Amygdala (tissue), 56 donors: ENCODE measurements at regions not wholly inside any gene's neighbourhood (a gene's known extent, or its start where the extent isn't known, plus 50 kb on each side); places are given as distances from the start of the nearest gene placed in this dataset.

Source experiments
- DNase-seq, 56 donors: peaks; one replicate each; lab custom pipeline; 2025; lab: John Stamatoyannopoulos, UW

DNA sequence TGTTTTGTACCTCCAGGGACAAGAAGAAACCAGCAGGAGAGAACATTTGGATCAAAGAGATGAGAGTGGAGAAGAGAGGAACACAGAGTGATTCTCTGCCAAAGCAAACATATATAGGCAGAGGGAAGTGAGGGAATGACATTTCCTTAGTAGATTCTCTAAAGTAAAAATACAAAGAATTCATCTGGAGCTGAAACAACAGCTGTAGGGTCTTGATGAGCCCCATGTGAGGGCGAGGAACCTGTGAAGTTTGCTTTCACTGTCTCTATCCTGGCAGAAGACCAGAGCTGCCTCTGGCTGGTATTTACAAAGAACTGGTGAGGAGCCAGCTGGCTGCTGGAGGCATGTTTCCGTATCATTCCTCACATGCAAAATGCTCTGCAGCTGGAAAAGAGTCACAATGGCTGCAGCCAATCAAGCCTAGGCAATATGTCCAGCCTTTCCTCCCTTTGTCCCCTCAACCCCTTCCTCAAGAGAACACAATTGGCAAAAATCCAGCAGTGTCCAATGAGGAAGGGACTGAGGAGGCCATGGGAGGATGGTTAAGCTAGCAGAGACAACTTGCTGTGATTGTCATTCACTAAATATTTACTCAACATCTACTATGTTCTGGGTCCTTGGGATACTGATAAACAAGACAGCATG lies 122.5 kb downstream of the PHLDA1 start:
- peak in 20 of 56 donors; percentile 1 to 49 (median 5) for DNase-seq

DNA sequence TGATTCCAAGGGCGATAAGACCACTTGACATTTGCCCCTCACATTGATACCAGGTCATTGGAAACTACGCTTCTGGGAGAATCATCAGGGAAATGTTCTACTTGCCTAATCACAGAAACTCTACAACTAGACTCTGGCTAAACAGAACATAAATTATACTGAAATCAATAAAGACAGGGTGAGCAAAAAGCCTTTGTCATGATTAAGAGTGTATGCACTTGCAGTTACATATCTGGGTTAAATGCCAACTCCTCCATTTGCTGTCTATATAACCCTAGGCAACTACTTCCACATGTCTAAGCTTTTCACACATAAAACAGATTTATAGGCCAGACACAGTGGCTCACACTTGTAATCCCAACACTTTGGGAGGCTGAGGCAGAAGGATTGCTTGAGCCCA lies 125.7 kb downstream of the PHLDA1 start:
- no peak for DNase-seq

DNA sequence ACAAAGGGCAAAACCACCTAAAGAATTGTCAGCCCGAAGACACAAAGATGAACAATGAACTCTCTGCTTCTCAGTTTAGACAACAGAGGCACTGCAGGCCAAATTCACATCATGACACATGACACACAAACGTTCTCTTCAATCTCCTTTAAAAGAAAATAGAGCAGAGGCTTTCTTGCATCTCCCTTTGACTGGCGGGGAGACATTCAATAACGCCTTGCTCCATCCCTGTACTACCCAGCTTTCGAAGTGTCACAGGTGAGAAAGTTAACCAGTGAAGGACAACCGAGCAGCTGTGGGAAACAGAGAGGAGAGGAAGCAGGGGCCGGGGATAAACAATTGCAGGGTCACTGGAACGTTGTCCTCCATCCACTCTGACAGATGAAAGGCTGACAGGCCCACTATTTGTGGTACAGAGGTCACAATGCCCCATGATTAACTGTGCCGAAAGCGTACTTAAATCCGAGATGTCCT lies 130.8 kb downstream of the PHLDA1 start:
- no peak for DNase-seq

DNA sequence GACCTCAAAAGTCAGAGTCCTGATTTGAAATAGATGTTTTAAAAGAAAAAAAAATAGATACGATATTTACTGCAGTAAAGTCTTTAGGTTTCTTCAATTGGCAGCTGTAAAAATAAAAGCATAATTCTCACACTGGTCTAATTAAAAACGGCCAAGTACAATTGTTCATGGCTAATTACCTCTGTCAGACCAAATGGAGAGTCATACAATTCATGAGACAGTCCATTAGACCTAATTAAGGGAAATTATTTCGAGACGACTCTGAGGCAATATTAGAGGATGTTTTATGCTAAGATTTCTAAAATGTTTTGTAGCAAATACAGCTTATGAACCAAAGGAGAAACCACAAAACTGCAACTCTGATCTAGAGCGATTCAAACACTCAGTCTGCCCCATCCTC lies 131.3 kb downstream of the PHLDA1 start:
- DNase-seq: no peak

DNA sequence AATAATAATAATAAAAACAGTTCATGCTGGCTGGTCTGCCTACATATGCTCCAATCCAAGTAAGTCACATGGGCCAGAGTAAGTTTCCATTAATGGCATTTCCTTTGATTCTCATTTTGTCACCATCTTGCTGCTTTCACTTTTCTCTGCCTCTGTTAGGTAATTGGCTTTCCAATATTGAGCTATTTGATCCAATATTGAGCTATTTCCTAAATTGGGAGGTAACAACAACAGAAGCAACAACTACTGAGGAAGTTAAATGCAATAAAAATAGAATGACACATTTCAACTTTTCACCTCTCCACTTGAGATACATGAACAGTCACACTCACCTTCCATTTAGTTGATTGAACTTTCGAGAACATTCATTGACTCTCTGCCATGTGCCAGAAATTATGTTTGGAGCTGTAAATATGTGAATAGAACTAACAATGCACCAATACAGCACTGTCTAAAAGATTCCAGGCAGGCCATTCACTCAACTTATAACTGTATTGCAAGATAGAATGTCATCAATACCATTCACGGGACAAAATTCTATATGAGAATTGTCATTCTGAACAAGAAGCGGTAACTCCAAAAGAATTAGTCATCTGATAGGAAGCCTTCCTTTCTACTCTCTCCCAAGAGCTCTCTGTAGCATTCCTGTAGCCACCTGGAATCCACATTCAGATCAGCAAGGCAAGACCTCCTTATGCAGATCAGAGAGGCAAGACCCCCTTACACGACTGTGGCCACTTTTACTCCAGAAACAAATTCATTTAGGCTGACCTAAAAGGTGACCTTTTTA lies 136.4 kb downstream of the PHLDA1 start:
- DNase-seq: no peak

DNA sequence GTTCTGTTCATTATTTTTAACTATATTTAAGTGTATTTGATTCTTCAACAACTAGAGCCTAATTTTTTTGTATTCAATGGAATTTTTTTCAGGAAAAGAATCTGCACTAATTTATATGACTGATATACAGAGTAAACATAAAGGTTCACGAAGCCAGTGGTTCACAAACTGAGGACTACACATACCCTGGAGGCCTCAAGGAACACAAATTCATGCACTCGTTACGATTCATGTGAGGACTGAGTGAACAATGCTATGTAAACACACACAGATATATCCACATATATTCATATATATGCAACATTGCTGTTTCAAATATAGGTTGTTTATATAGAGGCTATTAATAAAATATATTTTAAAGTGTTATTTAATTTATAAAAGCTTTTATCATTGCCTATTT lies 137.8 kb downstream of the PHLDA1 start:
- DNase-seq: no peak

DNA sequence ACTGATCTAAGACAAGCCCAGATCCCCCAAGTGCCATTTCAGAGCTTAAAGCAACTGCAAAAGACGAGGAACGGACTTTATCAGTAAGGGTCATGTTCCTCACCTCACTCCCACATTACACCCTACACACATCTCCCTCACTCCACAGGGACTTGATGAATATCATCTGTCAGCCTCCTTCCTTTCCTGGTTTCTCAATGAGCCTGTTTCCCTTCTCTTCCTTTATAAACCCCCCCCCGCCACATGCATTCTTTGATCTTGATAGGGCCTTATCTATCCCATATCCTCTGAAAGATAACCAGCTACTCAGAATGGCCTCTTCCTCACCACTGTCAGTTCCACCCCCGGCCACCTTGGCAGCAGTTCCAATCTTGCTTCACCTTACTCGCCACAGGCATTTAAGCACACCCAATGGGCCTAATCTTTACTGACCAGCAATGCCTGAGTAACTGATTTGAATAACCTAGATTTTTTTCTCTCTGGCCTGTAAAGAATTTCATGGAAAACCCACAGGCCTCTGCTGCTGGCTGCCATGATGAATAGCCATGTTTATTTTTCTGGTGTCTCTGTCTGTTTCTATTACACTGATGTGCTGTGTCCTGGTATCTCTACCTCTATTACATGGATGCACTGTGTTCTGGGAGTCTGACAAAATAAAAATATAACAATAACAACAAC lies 138.7 kb downstream of the PHLDA1 start:
- DNase-seq: no peak

DNA sequence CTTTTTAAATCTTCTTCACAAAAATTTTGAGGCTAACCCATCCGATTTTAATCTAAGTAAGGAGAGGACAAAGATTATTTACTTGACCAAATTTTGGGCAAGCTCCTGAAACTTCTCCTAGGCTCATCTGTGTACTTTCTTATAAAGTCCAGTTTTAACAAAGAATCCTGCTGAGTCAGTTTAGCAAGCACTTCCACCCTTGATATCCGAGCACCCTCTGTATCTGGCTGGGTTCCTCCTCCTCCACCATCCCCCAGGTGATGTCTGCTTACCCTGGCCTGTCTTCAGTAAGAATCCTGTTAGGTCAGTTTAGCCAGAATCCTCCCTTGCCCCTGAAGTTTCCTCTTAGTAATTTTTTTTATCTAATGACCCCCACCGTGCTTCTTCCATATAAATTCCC lies 140.5 kb downstream of the PHLDA1 start:
- no peak for DNase-seq

DNA sequence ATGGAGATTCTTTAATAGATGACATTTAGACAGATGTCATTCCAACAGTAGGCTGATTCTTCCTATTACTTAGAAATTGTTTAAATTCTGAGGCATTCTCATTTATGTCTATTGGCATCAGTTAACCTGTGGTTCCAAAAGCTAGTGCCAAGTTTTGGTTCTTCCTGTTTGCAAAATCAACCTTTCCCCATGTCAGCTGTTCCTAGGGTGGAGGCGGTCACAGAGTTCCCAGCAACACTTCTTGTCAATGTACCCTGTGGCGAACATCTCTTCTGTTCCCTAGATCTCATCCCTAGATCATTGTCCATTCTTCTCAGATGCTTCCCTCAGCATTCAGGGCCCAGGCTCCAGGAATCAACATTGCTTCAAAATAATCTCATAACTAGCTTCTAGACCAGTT lies 140.9 kb downstream of the PHLDA1 start:
- no peak for DNase-seq

DNA sequence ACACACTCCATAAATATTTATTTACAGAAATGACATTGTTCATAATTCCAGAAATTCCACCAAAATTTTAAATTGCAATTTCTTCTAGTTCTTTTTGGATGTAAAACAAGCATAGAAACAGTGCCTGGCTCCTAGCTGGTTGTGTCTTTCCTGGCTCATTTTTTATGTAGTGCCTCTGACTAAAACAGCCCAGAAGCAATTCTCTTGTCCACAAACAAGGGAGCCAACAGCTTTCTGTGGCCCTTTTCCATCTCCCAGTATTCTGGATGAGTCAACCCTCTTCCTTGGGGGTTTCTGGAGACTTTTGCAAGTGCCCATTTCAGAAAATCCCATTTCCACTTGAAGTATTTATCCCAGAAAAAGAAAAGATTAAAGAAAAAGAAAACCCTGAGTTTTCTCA lies 141.4 kb downstream of the PHLDA1 start:
- peak in 1 of 56 donors; percentile 1 for DNase-seq

DNA sequence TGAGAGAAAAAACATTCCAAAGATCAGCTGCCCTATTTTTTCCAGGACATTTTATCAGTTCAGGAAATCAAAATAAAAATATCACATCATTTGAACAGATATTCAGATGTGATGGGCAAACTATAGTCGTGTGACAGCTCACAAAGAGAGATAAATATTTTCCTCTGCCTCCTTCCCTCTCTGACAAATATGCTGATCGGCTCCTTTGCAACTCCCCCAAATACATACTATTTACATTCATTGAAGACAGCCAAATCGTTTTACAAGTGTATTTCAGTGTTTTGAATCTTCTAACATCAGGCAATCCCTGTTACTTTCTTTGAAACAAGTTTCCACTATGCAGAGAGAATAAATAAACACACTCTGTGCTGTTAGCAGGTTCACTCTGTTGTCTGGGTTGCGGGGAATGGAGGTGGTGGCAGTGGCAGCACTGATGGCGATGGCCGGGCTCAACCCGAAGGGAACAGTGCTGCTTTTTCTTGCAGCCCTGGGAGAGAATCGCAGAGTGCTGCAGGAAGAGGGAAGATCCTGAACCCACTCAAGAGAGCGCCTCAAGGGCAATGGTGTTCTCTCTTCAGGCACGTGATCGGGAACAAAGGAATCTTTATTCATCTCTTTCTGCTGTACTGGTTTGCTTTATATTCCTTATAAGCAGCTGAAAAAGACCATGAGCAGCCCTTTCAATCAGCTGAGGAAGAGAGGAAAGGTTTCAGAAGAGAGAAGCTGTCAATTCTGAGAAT lies 142.5 kb downstream of the PHLDA1 start:
- peak in 40 of 56 donors; percentile 4 to 69 (median 23) for DNase-seq

DNA sequence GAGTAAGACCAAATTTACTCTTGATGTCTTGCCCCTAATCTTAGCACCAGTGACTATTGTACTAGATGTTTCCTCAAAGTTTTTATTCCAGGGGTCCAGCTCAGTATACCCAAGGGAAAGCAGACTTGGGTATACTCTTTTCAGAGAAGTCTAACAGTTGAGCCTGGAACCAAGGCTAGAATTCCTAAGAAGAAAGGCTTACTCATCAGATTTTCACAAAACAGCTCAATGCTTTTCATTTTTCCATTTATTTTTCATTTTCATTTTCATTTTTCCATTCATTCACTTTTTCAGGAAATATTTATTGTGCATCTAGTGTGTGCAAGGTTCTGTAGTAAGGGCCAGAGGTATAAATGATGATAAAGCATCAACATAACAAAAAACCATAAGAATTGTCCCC lies 143.2 kb downstream of the PHLDA1 start:
- DNase-seq: no peak

DNA sequence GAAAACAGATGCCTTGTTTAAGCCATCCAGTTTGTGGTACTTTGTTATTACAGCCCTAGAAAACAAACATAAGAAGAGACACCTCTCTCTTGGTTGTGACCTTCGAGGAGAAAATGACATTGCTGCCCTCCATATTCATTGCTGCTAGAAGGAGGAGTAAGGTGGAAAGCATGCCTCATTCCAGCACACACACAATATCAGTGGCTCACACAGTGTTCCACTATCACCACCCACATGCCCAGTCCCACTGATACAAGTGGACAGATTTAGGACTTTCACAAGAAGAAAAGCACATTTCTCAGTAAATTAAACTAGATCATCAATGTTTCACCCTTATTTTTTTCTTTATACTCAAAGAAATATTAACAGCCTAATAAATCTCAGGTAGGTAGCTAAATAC lies 143.6 kb downstream of the PHLDA1 start:
- no peak for DNase-seq

DNA sequence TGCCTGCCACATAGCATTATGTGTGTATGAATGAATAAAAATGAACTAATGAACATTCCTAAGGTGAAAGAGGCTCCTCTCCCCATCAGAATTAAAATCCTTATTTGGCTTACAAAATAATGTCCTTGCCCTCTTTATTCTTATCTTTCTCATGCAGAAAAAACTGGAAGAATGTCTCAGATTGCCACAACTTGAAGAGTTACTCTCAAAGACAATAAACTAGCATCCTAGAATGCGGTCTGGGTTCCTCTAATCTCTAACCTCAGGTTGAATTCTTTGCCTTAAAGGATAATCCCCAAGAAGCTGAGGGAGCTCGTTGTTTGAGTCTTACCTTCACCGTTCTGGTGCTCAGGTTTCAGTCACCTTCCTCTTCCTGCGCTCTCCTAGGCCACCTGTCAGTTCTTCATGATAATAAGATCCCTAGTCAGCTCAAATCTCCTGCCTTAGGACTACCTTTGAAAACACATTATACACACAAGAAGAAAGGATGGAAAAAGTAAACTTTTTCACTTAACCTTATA lies 147.1 kb downstream of the PHLDA1 start:
- DNase-seq: no peak

DNA sequence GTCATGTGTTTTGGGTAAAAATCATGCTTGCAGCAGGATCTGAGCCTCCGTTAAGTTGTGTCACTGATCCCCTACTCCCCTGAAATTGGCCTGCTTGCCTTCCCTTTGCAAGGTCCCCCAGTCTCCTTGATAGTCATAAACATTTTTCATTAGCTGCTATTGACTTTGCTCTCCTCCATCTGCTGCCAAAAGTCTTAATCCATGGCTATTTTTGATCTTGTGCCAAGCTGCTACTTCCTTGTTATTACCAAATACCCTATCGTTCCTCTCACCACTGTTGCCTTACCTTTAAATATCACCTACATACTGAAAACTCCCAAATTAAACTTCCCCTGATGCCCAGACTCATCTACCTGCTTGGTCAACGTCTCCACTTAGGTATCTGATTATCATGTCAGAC lies 148.3 kb downstream of the PHLDA1 start:
- DNase-seq: no peak

DNA sequence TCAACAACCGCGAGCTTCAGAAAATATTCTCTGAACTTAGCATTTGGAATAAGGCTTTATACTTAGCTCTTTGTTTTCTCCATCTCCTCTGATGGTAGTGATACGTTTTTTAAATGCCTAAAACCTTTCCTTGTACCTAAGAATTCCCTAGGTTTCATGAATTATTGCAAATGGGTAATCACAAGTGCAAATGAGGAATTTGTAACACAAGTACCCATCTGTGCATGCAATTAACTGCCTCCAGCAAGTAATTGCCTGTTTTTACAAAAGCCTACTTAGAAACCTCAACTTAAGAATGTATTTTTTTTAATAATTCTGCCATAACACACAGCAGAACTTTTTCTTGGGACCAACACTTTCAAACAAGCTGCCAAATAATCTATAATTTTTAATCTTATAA lies 149.2 kb downstream of the PHLDA1 start:
- DNase-seq: no peak

DNA sequence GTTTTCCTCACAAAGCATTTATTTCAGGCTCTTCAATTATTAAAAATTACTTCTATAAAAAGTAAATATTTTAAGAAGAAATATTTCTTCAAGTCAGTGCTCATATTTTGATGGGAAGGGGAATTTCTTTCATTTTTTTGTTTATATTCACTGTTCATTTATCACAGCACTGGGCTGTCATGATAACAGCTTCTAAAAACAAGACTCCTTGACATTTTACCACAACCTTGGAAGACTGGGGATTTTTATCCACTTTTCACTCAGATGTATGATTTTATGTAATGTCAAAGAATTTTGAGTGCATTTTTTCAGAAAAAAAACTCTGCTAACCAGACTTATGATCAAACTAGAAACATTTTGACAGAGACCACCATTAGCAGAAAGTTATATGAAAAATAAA lies 149.7 kb downstream of the PHLDA1 start:
- DNase-seq: no peak

DNA sequence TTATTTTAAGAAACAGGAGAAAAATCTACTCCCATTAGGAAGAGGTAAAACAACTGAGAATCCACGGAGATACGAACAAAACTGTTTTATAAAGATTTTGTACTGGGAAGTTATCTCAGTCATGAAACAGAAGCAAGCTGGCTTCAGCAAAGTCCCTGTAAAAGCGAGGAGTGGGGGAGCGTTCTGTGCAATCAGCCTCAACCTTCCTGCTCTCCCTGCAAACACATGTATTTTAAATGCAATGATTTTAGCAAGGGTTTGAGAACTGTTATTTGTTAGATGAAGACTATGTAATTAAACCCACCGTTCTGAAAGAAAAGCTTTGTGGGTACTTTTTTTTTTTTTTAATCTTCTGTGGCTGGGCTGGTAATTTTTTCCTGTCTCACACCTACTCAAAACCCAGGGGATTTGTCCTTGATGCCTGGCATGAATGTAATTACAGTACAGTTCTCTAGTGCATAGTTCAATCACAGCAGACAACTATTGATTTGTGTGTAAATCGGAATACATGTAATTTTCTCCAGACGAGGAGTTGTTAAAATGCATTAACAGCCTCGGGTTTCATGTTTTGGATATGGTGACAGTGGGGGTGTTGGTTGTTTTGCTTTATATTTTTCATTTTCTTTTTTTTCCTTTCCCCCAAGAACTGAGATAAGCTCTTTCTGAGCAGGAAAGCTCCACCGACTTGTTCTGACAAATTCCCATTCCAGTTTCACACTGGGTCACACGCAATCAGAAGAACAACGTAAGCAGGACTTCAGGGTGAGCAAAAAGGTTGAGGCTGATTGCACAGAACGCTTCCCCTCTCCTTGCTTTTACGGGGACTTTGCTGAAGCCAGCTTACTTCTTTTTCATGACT lies 153.6 kb downstream of the PHLDA1 start:
- no peak for DNase-seq

DNA sequence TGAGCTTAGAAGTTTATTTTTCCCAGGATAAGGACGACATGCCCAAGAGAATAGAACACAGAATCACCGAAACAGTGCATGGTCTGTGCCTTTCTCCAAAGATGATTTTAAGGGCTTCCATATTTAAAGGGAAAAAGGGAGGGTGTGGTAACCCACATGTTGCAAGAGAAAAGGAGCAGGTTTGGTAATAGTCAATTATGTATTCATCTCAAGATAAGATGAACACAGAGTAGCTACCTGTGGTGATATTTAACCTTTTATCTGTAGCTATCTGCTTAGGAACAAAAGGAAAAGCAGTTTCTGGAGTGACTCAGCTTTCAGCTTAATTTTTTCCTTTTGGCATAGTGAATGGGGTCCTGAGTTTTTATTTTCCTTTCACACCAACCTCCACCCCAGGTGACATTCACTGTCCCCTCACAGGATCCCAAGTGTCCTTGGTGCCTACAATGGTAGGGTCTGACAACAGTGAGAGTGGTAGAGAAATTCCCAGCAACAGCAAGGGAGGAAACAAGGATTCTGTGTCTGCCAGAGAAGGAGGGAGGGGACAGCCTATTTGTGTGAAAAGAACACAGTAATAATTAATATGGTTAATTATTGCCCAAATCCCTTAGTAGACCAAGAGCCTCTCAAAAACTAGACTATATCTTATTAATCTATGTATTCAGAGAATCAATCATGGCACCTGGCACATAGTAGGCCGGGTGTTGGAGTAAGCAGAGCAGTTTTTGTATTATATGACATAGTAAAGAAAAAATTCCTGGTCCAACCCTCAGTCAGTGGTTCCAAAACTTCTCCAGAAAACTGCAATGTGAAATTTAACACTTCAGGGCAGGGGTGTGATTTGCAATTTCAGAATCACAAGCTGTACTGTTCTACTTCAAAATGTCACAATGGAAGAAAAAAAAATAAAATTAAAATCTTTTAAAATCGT lies 154.5 kb downstream of the PHLDA1 start:
- no peak for DNase-seq
